ENCODE measurements at regions not wholly inside any gene's neighbourhood (a gene's known extent, or its start where the extent isn't known, plus 50 kb on each side); places are given as distances from the start of the nearest gene placed in this dataset.

DNA sequence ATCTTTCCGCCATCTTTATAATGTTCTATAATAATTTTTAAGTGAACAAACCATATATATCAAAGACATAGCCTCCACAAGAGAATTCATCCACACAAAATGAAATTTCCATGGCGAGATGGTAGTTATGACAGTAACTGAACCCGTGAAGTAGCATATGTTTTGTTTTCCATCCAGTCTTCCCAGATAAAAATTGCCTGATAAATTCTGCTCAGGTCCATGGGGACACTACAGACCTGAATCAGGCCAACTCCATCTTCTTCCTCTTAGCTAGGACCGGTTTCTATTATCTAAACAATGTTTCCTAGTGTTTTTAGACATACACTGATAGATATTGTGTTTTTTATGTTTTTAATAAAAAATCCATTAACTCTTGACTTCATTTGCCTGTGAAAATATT, 235.7 kb downstream of the PLK2 start:
- no peak for TF ChIP-seq CBX5 (IDR thresholded peaks at IDR 0.05; ENCODE audit: low read depth, low read length)
- TF ChIP-seq EZH2 (IDR thresholded peaks at IDR 0.05; ENCODE audit: low read depth, low read length, severe bottlenecking), result no peak
- TF ChIP-seq, protein P1, sequence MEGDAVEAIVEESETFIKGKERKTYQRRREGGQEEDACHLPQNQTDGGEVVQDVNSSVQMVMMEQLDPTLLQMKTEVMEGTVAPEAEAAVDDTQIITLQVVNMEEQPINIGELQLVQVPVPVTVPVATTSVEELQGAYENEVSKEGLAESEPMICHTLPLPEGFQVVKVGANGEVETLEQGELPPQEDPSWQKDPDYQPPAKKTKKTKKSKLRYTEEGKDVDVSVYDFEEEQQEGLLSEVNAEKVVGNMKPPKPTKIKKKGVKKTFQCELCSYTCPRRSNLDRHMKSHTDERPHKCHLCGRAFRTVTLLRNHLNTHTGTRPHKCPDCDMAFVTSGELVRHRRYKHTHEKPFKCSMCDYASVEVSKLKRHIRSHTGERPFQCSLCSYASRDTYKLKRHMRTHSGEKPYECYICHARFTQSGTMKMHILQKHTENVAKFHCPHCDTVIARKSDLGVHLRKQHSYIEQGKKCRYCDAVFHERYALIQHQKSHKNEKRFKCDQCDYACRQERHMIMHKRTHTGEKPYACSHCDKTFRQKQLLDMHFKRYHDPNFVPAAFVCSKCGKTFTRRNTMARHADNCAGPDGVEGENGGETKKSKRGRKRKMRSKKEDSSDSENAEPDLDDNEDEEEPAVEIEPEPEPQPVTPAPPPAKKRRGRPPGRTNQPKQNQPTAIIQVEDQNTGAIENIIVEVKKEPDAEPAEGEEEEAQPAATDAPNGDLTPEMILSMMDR (IDR thresholded peaks at IDR 0.05; ENCODE audit: control extremely low read depth in 1 of 3, insufficient read depth in 1 of 3, low read depth in 1 of 3, low read length in 3 of 3), result no peak
- no peak for TF ChIP-seq SP1 (IDR thresholded peaks at IDR 0.05; ENCODE audit: low read depth, low read length)
- TF ChIP-seq POLR2A (IDR thresholded peaks at IDR 0.05; ENCODE audit: control extremely low read depth in 1 of 2, low read depth in 2 of 2, low read length in 2 of 2), result no peak
- no peak for TF ChIP-seq EP300 (IDR thresholded peaks at IDR 0.05; ENCODE audit: borderline replicate concordance in 1 of 2, low read depth in 2 of 2, low read length in 2 of 2)
- no peak for TF ChIP-seq YY1 (IDR thresholded peaks at IDR 0.05; ENCODE audit: low read depth, low read length)
- TF ChIP-seq, protein P2, sequence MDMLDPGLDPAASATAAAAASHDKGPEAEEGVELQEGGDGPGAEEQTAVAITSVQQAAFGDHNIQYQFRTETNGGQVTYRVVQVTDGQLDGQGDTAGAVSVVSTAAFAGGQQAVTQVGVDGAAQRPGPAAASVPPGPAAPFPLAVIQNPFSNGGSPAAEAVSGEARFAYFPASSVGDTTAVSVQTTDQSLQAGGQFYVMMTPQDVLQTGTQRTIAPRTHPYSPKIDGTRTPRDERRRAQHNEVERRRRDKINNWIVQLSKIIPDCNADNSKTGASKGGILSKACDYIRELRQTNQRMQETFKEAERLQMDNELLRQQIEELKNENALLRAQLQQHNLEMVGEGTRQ (IDR thresholded peaks at IDR 0.05; ENCODE audit: low read length), result no peak
- no peak for TF ChIP-seq CEBPB (IDR thresholded peaks at IDR 0.05; ENCODE audit: low read depth, low read length)
- TF ChIP-seq POLR2AphosphoS5 (IDR thresholded peaks at IDR 0.05; ENCODE audit: low read depth, low read length), result no peak
- TF ChIP-seq TAF1 (IDR thresholded peaks at IDR 0.05; ENCODE audit: low read depth, low read length), result no peak
- TF ChIP-seq CHD2 (IDR thresholded peaks at IDR 0.05; ENCODE audit: low read length), result no peak

All from H1 (cell line).